CD4-positive, alpha-beta T cell (primary cell): ENCODE measurements at regions not wholly inside any gene's neighbourhood (a gene's known extent, or its start where the extent isn't known, plus 50 kb on each side); places are given as distances from the start of the nearest gene placed in this dataset.

Experiments used
- ATAC-seq: fragments of 200-7000 bp; cut with Tn5 transposase; one replicate; pipeline ENCODE4 v1.10.0; 2022; ENCODE audit warnings: mild to moderate bottlenecking; ENCODE audit not compliant: poor library complexity
- CTCF ChIA-PET: fragments of 350-600 bp; sonication (Branson Sonifier 250); formaldehyde crosslinking; loops from one replicate; lab custom pipeline; 2021; ENCODE audit warnings: antibody characterized with exemption, inconsistent platforms; lab: Charles Lee
- POLR2A ChIA-PET: fragments of 350-600 bp; sonication (Branson Sonifier 250); formaldehyde crosslinking; loops from one replicate; lab custom pipeline; 2021; ENCODE audit warnings: antibody characterized with exemption, inconsistent platforms; lab: Charles Lee
- DNase-seq, 14 experiments: peaks; one replicate each; pipeline ENCODE4 v3.0.0-alpha.2; 2013 to 2020; ENCODE audit warnings: mixed read lengths in 2 of 14
- H3K27ac ChIP-seq, 2 donors: one replicate each; pipeline versions ENCODE4 v1.5.1 to v1.7.0; 2013; ENCODE audit warnings: low read length in 2 of 2, low read depth in 1 of 2, mild to moderate bottlenecking in 1 of 2
- H3K27me3 ChIP-seq, 2 experiments: 1 replicate in 1 of 2; 2 replicates in 1 of 2; pipeline versions ENCODE4 v1.6.1 to v1.7.0; 2013; ENCODE audit warnings: low read length in 2 of 2, control low read depth in 1 of 2, mild to moderate bottlenecking in 1 of 2, moderate library complexity in 1 of 2; ENCODE audit not compliant: insufficient read depth in 2 of 2, control insufficient read depth in 1 of 2
- H3K36me3 ChIP-seq: one replicate; pipeline ENCODE4 v1.6.1; 2013; ENCODE audit warnings: low read length, control low read depth; ENCODE audit not compliant: insufficient read depth
- H3K4me1 ChIP-seq: one replicate; pipeline ENCODE4 v1.6.1; 2013; ENCODE audit warnings: low read length, control low read depth; ENCODE audit not compliant: insufficient read depth
- H3K4me3 ChIP-seq: one replicate; pipeline ENCODE4 v1.5.1; 2013; ENCODE audit warnings: mild to moderate bottlenecking, low read length, moderate library complexity
- H3K9me3 ChIP-seq, 2 experiments: 1 replicate in 1 of 2; 2 replicates in 1 of 2; pipeline versions ENCODE4 v1.6.1 to v1.7.0; 2013; ENCODE audit warnings: low read length in 2 of 2, mild to moderate bottlenecking in 2 of 2, control low read depth in 1 of 2, moderate library complexity in 1 of 2; ENCODE audit not compliant: control insufficient read depth in 1 of 2, insufficient read depth in 1 of 2
- H3K27ac Mint-ChIP-seq: one replicate; pipeline ENCODE4 v1.8.0; 2020; ENCODE audit warnings: mixed read lengths
- H3K27me3 Mint-ChIP-seq: one replicate; pipeline ENCODE4 v1.8.0; 2021; ENCODE audit warnings: mixed read lengths
- H3K36me3 Mint-ChIP-seq: one replicate; pipeline ENCODE4 v1.8.0; 2021; ENCODE audit warnings: low read depth, mixed read lengths
- H3K4me1 Mint-ChIP-seq: one replicate; pipeline ENCODE4 v1.8.0; 2021; ENCODE audit warnings: low read depth, mixed read lengths
- H3K4me3 Mint-ChIP-seq: one replicate; pipeline ENCODE4 v1.8.0; 2020; ENCODE audit warnings: mild to moderate bottlenecking, mixed read lengths
- H3K9me3 Mint-ChIP-seq: one replicate; pipeline ENCODE4 v1.8.0; 2020; ENCODE audit warnings: mixed read lengths
- intact Hi-C, 2 experiments: fragments of 100-400 bp; cut with DNase I in 1 of 2; cut with micrococcal nuclease in 1 of 2; formaldehyde crosslinking; loops; one replicate each; pipeline versions ENCODE4 v1.15.1 to v1.9.0; 2023 to 2025; cut with DNase I, micrococcal nuclease
- TF ChIP-seq, protein P1 (sequence below): fragments of 200-600 bp; IDR thresholded peaks from one replicate; pipeline ENCODE4 v1.8.0; 2022; ENCODE audit warnings: antibody characterized with exemption, mild to moderate bottlenecking

DNA sequence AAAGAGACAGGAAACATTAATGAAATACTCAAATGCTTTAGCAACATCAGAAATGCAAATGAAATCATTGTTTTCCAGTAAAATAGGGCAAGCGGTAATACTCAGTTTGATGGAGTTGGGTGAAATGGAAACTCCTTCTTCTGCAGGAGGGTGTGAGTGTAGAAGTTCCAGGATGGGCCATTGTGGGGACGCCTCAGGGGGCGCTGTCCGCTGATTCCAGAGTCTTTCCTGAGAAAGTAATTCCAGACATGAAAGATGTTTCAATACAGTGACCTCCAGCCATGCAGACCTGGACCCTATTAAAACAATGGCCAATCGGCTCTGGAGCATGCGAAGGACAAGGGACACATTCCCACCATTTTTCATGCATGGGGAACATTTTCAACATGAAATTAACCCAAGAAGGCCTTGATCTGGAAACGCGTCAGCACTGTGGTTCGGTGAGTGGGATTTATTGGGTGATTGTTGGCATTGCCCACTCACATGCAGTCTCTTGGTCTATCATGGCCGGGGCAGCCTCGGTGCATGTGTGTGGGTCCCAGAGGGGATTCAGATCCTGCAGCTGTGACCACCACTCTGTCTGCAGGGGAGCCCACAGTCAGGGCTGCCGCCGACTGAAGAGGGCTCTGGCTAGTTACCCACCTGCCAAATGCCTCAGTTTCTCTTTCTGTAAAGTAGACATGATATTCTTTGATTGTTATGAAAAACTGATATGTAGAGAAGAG lies 132.6 kb upstream of the IRX4 start:
- intact Hi-C loops, result loop anchor here (5.0 kb wide), 3 partner anchors 253 to 348 kb away; no protein-coding TSS in a partner anchor
- H3K36me3 Mint-ChIP-seq, result no peaks in the 10 kb centered on the region
- Histone ChIP-seq H3K4me1 (no peaks in the 10 kb centered on the region), H3K27me3 (peaks cover 1 to 2% of the 10 kb centered on the region in 2 experiments), H3K9me3 (no peaks in the 10 kb centered on the region), H3K27ac (no peak overlapping the region), H3K36me3 (no peaks in the 10 kb centered on the region), H3K4me3 (no peak overlapping the region)
- DNase-seq (no peak), ATAC-seq (no peak)
- CTCF ChIA-PET, result no interaction called here
- peaks cover 4% of the 10 kb centered on the region for H3K27me3 Mint-ChIP-seq
- POLR2A ChIA-PET, result no interaction called here
- H3K4me3 Mint-ChIP-seq, result no peak overlapping the region
- no peaks in the 10 kb centered on the region for H3K4me1 Mint-ChIP-seq
- H3K27ac Mint-ChIP-seq, result no peak overlapping the region
- TF ChIP-seq, protein P1, sequence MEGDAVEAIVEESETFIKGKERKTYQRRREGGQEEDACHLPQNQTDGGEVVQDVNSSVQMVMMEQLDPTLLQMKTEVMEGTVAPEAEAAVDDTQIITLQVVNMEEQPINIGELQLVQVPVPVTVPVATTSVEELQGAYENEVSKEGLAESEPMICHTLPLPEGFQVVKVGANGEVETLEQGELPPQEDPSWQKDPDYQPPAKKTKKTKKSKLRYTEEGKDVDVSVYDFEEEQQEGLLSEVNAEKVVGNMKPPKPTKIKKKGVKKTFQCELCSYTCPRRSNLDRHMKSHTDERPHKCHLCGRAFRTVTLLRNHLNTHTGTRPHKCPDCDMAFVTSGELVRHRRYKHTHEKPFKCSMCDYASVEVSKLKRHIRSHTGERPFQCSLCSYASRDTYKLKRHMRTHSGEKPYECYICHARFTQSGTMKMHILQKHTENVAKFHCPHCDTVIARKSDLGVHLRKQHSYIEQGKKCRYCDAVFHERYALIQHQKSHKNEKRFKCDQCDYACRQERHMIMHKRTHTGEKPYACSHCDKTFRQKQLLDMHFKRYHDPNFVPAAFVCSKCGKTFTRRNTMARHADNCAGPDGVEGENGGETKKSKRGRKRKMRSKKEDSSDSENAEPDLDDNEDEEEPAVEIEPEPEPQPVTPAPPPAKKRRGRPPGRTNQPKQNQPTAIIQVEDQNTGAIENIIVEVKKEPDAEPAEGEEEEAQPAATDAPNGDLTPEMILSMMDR, result no peak
- H3K9me3 Mint-ChIP-seq, result no peaks in the 10 kb centered on the region

DNA sequence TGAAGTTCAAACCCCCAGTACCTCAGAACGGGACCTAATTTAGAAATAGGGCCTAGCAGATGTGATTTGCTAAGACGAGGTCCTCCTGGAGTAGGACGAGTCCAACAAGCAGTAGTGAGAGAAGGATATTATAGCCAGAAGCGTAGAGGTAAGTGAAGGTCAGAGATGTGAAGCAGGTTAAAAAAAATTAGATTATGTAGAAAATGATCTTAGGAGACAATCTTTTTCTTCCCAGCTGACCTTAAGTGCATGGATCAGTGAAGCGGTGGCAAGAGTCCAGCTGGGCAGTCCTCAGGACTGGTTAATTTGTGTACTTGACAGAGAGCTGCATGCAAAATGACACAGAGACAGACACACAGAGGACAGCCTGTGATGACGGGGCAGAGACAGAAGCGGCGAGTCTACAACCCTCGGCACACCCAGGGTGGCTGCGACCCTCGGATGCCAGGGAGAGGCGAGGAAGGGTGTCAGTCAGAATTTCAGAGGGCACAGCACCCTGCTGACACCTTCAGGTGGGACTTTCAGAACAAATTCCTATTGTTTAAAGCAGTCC lies 131.4 kb upstream of the IRX4 start:
- no peaks in the 10 kb centered on the region for H3K4me1 ChIP-seq
- H3K4me1 Mint-ChIP-seq, result no peaks in the 10 kb centered on the region
- H3K27me3 Mint-ChIP-seq, result peaks cover 4% of the 10 kb centered on the region
- no peaks in the 10 kb centered on the region for H3K36me3 ChIP-seq
- H3K4me3 ChIP-seq, result no peak overlapping the region
- H3K4me3 Mint-ChIP-seq, result no peak overlapping the region
- no peaks in the 10 kb centered on the region for H3K9me3 ChIP-seq
- H3K27ac Mint-ChIP-seq, result no peak overlapping the region
- POLR2A ChIA-PET, result no interaction called here
- TF ChIP-seq, protein P1, result no peak
- CTCF ChIA-PET, result no interaction called here
- no peaks in the 10 kb centered on the region for H3K36me3 Mint-ChIP-seq
- intact Hi-C loops, result no loop called here
- peaks cover 2 to 4% of the 10 kb centered on the region in 2 experiments for H3K27me3 ChIP-seq
- DNase-seq (no peak), ATAC-seq (no peak)
- no peak overlapping the region for H3K27ac ChIP-seq
- no peaks in the 10 kb centered on the region for H3K9me3 Mint-ChIP-seq

DNA sequence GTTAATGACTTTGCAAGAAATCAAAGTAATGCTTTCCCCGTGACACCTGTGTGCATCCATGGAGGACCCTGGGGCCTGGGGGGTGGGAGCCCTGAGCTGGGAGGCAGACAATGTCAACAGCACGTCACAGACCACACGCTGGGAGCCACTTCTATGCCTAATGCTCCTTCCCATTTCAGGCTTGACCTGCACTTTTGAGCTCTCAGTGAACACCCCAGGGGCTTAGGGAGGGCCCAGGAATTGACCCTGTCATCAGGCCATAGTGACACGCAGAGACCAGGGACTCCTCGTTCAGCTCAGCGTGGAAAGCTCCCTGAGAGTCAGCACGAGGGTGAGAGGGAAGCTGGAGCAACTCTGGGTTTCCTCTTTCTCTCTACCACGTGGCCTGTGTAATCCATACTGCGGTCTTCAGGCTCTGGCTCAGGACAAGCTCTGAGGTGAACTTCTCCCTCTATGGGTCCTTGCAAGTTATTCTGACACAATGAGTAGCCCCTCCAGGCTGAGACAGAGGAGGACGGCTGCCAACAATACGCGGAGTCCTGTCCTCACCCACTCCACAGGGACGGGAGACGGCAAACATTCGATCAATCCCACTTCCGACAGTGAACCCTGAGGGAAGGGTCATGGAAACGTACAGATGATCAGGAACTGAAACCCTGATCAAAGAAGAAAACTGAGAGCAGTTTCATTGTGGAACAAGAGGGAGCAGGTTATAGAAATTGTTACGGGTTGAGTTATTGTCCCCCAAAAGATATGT lies 130.8 kb upstream of the IRX4 start:
- no peak overlapping the region for H3K4me3 Mint-ChIP-seq

More for the DNA sequence above, 130.8 kb upstream of the IRX4 start:
- TF ChIP-seq, protein P1, result no peak
- Mint-ChIP-seq H3K27ac (no peak overlapping the region), H3K27me3 (peaks cover 6% of the 10 kb centered on the region), H3K36me3 (no peaks in the 10 kb centered on the region), H3K4me1 (no peaks in the 10 kb centered on the region), H3K9me3 (no peaks in the 10 kb centered on the region)
- Histone ChIP-seq H3K9me3 (no peaks in the 10 kb centered on the region), H3K4me3 (no peak overlapping the region), H3K4me1 (no peaks in the 10 kb centered on the region), H3K27ac (no peak overlapping the region), H3K27me3 (peaks cover 2 to 4% of the 10 kb centered on the region in 2 experiments), H3K36me3 (no peaks in the 10 kb centered on the region)
- POLR2A ChIA-PET, result no interaction called here
- CTCF ChIA-PET, result no interaction called here
- intact Hi-C loops, result no loop called here
- DNase-seq, result no peak
- no peak for ATAC-seq
